GM23338 (cell line): ENCODE measurements at regions not wholly inside any gene's neighbourhood (a gene's known extent, or its start where the extent isn't known, plus 50 kb on each side); places are given as distances from the start of the nearest gene placed in this dataset.
A peak's percentile ranks its signal among the peaks of the same experiment; 100 is the strongest.

Source experiments
- ATAC-seq: fragments of 200-7000 bp; cut with Tn5 transposase; 3 replicates; pipeline ENCODE4 v1.9.1; 2020
- DNase-seq: peaks from one replicate; pipeline ENCODE4 v3.0.0-alpha.2; 2015; ENCODE audit warnings: low spot score
- H2AFZ ChIP-seq: fragments of 200-600 bp; sonication (generic); 2 replicates; pipeline ENCODE4 v1.8.0; 2016; ENCODE audit warnings: antibody characterized with exemption, mild to moderate bottlenecking, moderate library complexity
- H3F3A ChIP-seq: fragments of 200-600 bp; sonication (generic); replicated peaks from 2 replicates; pipeline ENCODE4 v1.8.0; 2017; ENCODE audit warnings: antibody characterized with exemption, mixed run types, low read depth
- H3K27ac ChIP-seq: fragments of 200-600 bp; sonication (generic); 2 replicates; pipeline ENCODE4 v1.6.1; 2016; ENCODE audit warnings: low read depth
- H3K27me3 ChIP-seq: fragments of 200-600 bp; sonication (generic); 2 replicates; pipeline ENCODE4 v1.8.0; 2016; ENCODE audit warnings: mild to moderate bottlenecking, mixed run types, moderate library complexity; ENCODE audit not compliant: insufficient read depth
- H3K36me3 ChIP-seq: fragments of 200-600 bp; sonication (generic); 2 replicates; pipeline ENCODE4 v1.8.0; 2016; ENCODE audit warnings: mild to moderate bottlenecking; ENCODE audit not compliant: insufficient read depth
- H3K4me1 ChIP-seq: fragments of 200-600 bp; sonication (generic); 2 replicates; pipeline ENCODE4 v1.8.0; 2016; ENCODE audit warnings: mild to moderate bottlenecking, moderate library complexity; ENCODE audit not compliant: insufficient read depth
- H3K4me2 ChIP-seq: fragments of 200-600 bp; sonication (generic); 2 replicates; pipeline ENCODE4 v1.7.1; 2017; ENCODE audit warnings: mixed run types
- H3K4me3 ChIP-seq: fragments of 200-600 bp; sonication (generic); 2 replicates; pipeline ENCODE4 v1.6.1; 2016; ENCODE audit warnings: mixed run types
- H3K79me2 ChIP-seq: fragments of 200-600 bp; sonication (generic); replicated peaks from 2 replicates; pipeline ENCODE4 v1.8.0; 2017; ENCODE audit warnings: mild to moderate bottlenecking; ENCODE audit not compliant: insufficient read depth
- H3K9me2 ChIP-seq: fragments of 200-600 bp; sonication (generic); 2 replicates; pipeline ENCODE4 v1.8.0; 2017; ENCODE audit not compliant: insufficient read depth
- H4K20me1 ChIP-seq: fragments of 200-600 bp; sonication (generic); replicated peaks from 2 replicates; pipeline ENCODE4 v1.8.0; 2017; ENCODE audit warnings: mild to moderate bottlenecking; ENCODE audit not compliant: insufficient read depth
- H3K27ac Mint-ChIP-seq: 2 replicates; pipeline ENCODE4 v1.8.0; 2020; ENCODE audit warnings: inconsistent platforms, mild to moderate bottlenecking, moderate library complexity, mixed read lengths
- H3K27me3 Mint-ChIP-seq: 3 replicates; pipeline ENCODE4 v1.8.0; 2022; ENCODE audit warnings: low read depth, mild to moderate bottlenecking, moderate library complexity, mixed read lengths, inconsistent platforms; ENCODE audit not compliant: insufficient read depth, poor library complexity
- H3K36me3 Mint-ChIP-seq: 3 replicates; pipeline ENCODE4 v1.8.0; 2021; ENCODE audit warnings: low read depth, mild to moderate bottlenecking, inconsistent platforms, moderate library complexity, mixed read lengths
- H3K4me1 Mint-ChIP-seq: 3 replicates; pipeline ENCODE4 v1.8.0; 2020; ENCODE audit warnings: mild to moderate bottlenecking, inconsistent platforms, mixed read lengths
- H3K4me3 Mint-ChIP-seq: 3 replicates; pipeline ENCODE4 v1.8.0; 2021; ENCODE audit warnings: moderate library complexity, mild to moderate bottlenecking, inconsistent platforms, mixed read lengths
- H3K9me3 Mint-ChIP-seq: 3 replicates; pipeline ENCODE4 v1.8.0; 2020; ENCODE audit warnings: moderate library complexity, mild to moderate bottlenecking, inconsistent platforms, mixed read lengths
- CTCF ChIP-seq, 2 experiments: fragments of 200-600 bp in 1 of 2; sonication (generic) in 1 of 2; conservative IDR thresholded peaks; 2 replicates each; pipeline versions ENCODE4 v1.5.1 to v1.6.1; 2016 to 2017; ENCODE audit warnings: antibody characterized with exemption in 2 of 2, low read depth in 2 of 2, mild to moderate bottlenecking in 2 of 2, moderate library complexity in 1 of 2
- ETS1 ChIP-seq: IDR thresholded peaks from 2 replicates; pipeline ENCODE4 v1.6.1; 2016; ENCODE audit warnings: antibody characterized with exemption
- ZNF462 ChIP-seq: fragments of 250-450 bp; sonication (Bioruptor Pico); IDR thresholded peaks from 2 replicates; pipeline ENCODE4 v1.5.0; 2020; ENCODE audit warnings: mild to moderate bottlenecking, moderate library complexity

- Mint-ChIP-seq H3K9me3 (peaks cover 16% of the 10 kb centered on the region), H3K4me3 (no peak overlapping the region), H3K27me3 (no peaks in the 10 kb centered on the region), H3K36me3 (peaks cover 21% of the 10 kb centered on the region; the same call in 2 of the 3 replicates), H3K4me1 (peaks cover 3% of the 10 kb centered on the region; the same call in 2 of the 3 replicates), H3K27ac (no peak overlapping the region)
- Histone ChIP-seq H3K4me3 (no peak overlapping the region), H3K79me2 (no peaks in the 10 kb centered on the region), H3K27me3 (no peaks in the 10 kb centered on the region), H2AFZ (no peak overlapping the region), H3K9me2 (no peaks in the 10 kb centered on the region), H3K36me3 (no peaks in the 10 kb centered on the region), H4K20me1 (no peaks in the 10 kb centered on the region), H3K4me2 (no peak overlapping the region), H3K4me1 (no peaks in the 10 kb centered on the region), H3K27ac (no peak overlapping the region), H3F3A (no peaks in the 10 kb centered on the region)
- ATAC-seq (peak; percentile 52; the same call in 2 of the 3 replicates), DNase-seq (peak; percentile 50)
- TF ChIP-seq CTCF (conservative IDR thresholded peaks at IDR 0.05; ENCODE audit: low read depth in 2 of 2) (peak; percentile 40 to 46), ETS1 (no peak), ZNF462 (0 out of 2 replicates have a peak, but pooled peaks have one; percentile 32)
These were observed 531.5 kb downstream of the CSNK1G3 start for GRCh38 chr5:124043456-124043855.
